Anterior cingulate cortex (tissue), 58 donors: ENCODE measurements at regions not wholly inside any gene's neighbourhood (a gene's known extent, or its start where the extent isn't known, plus 50 kb on each side); places are given as distances from the start of the nearest gene placed in this dataset.

ENCODE experiments used
- DNase-seq, 58 donors: peaks; one replicate each; lab custom pipeline; 2025; lab: John Stamatoyannopoulos, UW

DNA sequence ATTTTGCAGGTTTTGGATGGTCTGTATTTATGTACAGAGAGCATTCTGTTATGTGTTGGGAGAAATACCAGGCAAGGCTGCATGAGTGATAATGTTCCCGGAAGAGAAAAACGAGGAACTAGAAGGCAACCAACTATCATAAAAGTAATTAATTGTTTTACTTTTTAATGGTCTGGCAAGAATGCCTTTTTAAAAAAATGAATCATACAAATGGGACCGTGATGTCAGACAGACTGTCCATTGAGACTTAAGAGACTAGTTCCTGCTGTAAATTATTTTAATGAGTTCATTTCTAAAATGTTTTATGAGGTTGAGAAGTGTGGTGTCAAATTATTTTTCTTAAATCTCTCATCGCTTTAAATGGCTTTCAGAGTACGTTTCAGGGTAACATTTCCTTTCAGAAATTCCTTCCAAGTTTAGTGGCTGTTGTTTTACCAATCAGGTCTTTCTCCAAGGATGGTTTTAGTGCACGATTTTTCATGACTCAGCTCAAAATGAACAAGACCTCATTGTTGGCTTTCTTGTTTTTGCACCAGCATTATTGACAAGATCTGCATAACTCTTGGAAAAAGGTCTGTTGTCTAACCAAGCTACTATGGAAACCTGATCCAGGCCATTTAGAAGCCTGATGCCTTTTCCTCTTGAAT, 86.1 kb upstream of the ARHGAP5 start:
- DNase-seq, result peak in 3 of 58 donors; percentile 15 to 40 (median 37)

- DNase-seq, result no peak
Measured at GRCh38 chr14:31992011-31992447, 85.1 kb upstream of the ARHGAP5 start.

DNA sequence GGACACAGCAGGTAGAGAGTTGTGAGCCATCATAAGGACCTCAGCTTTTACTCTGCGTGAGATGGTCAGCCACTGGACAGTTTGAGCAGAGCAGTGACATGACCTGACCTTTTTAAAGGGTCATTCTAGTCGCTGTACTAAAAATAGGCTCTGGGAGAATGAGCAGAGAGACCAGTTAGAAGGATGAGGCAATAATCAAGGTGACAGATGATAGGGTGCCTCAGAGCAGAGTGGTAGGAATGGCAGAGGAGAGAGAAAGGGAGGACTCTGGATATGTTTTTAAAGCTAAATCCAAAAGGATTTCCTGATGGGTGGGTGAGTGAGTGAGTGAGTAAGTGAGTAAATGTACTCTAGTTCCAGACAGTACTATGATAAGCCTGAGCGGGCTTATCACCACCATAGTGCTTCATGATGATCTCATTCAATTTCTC, 83.6 kb upstream of the ARHGAP5 start:
- DNase-seq, result no peak

GRCh38 chr14:31994391-31995033, 82.6 kb upstream of the ARHGAP5 start:
- no peak for DNase-seq

GRCh38 chr14:32003585-32003984, 73.5 kb upstream of the ARHGAP5 start:
- no peak for DNase-seq

- no peak for DNase-seq
Measured at GRCh38 chr14:32004300-32004699, 72.8 kb upstream of the ARHGAP5 start.

DNA sequence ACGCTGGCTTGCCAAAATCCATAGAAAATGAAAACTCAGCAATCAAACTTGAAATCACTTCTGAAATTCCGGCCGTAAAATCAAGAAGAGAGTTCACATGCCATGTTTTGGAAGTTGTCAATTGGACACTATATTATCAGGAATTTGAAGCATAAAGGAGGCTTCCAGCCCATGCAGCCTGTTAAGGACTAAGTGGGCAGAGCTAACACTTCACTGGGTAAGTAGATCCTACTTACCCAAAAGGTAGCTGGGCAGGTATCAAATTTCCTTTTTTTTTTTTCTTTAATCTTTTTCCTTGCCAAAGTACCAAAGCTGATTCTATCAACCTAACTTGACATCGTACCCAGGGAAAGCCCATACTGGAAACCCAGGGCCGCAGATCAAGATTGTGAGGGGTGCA, 71.5 kb upstream of the ARHGAP5 start:
- no peak for DNase-seq

DNA sequence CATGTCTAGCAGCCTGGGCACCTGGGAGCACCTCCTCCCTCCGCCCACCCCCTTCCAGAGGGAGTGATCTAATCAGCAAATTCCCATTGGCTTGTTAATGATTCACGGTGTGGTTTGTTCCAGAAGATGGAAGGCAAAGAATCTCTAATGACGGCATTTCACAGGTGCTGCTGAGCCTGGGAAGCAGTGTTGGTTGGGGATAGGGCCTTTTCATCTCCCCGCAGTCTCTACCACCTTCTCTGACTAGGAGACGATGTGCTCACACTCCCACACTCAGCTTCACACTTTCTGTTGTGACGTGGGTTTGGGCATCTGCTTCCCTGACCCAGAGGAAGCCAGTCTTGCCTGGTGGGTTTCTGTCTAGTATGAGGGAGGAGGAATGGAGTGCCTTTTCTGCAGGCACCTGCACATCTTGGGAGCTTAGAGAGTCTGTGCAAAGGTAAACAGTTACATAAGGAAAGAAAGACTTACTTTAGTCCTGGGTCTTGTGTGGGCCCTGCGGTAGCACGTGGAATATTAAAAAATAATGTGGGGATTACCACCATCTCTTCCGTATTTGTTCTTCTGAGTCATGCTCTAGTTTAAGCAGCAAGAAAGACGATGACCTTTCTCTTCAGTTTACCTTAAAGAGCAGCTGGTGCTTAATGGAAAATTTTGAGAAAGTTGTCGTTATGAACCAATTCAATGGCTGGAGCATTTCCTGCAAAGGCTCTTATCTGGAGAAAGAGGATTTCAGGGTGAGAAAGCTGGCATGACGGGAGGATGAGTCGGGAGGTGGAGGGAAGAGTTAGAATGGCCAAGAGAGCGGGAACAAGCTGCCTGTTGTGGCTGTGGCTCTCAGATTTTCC, 70.6 kb upstream of the ARHGAP5 start:
- DNase-seq, result peak in 6 of 58 donors; percentile 10 to 30 (median 14)

GRCh38 chr14:32007755-32008362, 69.2 kb upstream of the ARHGAP5 start:
- no peak for DNase-seq

DNA sequence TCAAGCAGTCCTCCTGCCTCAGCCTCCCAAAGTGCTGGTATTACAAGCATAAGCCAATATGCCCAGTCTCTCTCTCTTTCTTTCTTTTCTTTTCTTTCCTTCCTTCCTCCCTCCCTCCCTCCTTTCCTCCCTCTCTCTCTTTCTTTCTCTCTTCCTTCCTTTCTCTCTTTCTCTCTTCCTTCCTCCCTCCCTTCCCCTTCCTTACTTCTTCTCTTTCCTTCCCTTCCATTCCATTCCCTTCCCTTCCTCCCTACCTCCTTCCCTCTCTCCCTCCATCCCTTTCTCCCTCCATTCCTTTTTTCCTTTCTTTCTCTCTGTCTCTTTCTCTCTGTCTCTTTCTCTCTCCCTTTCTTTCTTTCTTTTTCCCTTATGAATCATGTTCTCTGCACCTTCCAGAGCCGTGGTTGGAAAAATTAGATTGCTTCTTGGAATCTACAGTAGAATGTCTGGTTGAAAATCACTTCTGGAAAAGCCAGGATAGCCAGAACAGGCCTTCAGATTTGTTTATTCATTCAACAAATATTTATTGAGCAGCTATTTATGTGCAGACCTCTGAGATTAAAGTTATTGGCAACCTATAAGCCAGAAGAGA, 68.4 kb upstream of the ARHGAP5 start:
- DNase-seq, result no peak

DNA sequence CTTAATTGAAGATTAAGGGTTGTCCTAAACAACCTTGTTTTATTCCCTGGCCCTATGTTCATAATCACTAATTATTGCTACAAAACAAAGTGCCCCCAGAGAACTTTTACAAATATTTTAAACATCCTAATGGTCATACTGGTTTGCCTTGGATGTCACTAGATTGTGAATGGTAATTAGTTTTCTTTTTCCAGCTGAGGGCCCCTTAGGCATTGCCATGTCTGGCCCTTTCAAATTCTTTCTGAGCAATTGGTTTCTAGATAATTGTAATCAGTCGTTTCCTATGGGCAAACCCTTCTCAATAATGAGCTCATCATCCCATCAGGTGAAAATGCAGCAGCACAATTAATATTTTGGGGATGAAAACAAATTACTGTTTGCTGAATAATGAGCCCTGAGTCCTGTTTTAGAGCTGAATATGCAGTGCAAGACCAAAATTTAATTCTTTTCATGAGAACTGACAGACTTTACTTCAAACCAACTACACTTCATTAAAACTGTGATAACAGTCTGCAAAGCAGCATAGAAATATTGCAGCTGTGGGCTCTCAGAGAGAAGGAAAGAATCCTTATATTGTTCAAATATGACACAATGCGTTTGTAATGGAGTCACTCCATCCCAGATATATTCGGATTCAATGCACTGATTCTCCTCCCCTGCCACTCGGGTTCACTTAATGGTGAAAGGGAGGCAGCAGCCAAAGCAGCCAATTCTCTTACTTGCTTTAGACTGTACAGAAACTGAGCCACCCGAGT, 67.7 kb upstream of the ARHGAP5 start:
- no peak for DNase-seq

DNA sequence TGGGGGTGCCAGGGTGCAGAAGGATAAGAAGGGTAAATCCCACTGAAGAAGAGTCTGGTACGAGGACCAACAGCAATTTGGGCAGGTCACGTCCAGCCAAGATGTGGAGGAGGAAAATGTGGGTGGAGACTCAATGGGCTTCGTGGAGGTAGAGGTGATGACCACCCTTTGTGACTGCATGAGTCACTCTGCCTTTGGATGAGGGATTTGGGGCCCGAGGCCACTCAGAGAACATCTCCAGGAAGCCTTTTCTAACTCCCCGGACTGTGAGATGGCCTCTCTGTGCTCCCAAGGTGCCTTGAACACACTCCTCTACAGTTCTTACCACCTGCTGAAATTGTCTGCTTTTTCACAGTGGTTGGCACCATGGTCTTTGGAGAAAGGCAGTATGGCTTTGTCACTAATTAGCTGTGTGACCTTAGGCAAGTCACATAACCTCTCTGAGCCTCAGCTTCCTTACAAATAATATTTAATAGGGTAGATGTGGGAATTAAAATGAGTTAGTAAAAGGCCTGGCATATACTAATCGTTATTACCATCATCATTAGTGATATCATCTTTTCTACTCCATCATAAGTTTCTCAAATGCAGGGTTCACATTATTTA, 67.0 kb upstream of the ARHGAP5 start:
- no peak for DNase-seq

- DNase-seq, result no peak
Measured at GRCh38 chr14:32010604-32011125, 66.4 kb upstream of the ARHGAP5 start.

DNA sequence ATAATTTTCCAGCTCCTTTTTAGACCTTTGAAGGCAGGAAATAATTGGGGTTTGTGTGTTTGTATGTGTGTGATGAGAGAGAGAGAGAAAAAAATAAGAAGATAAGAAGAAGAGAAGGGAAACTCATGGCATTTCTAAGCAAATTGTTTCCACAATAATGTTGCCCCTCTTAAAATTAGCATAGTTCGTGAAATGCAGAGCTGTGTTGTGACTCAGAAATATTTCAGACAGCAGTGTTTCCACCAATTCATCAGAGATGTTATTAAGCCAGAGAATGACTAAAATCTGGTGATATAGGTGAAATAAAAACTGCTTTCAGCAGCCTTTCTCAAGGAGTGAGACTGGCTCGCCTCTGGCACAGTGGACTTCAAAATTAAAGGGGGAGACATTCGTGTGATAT, 65.9 kb upstream of the ARHGAP5 start:
- no peak for DNase-seq

- DNase-seq, result no peak
Measured at GRCh38 chr14:32012062-32012461, 65.0 kb upstream of the ARHGAP5 start.

DNA sequence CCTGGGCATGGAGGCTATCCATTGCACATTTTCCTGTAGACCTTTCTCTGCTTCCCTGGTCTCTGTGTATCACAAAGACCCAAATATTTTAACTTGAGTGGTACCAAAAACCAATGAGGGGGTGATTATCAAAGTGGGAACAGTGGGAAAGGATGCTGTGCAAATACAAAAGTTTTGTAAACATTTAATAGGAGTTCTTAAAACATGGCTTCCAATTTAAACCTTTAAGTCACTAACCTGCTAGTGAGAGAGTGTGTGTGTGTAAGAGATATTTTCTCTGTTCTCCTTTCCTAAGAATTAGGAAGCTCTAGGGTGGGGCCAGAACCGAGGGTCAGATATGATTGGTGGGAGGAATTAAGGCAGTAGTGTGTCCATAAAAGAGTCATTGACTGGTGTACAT, 64.5 kb upstream of the ARHGAP5 start:
- DNase-seq, result no peak

DNA sequence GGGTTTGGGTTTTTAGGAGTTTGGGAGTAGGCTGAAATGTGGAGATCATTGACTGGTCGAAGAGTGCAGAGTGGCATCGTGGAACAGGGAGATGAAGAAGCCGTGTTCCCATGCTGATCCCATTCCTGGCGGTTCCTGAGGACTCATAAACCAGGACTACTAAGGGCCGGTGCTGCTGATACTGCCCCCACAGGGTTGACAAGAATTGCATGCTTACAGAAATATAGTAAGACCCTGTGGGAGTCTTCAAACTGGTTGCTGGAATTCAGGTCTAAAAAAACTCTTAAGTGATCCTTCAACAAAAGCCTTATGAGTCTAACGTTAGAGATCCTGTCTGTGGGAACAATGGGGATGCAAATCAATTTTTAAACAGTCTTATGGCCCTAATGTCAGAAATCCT, 64.0 kb upstream of the ARHGAP5 start:
- no peak for DNase-seq

DNA sequence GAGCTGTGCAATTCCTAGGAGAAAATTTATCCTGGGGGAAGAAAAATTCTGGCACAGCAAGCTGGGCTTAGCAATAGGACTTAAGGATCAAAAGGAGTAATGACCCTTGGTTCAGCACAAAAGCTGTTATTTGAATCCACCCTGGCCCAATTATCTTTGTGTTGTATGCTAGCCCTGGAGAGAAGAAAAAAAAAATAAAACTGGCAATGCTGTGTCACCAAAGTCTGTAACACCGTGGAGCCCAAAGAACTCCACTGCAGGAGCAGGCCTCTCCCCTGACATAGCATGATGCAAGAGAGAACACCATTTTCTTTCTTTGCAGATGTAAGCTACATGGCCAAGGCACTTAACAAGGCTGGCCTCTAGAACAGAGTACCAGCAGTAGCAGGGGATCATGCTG, 63.0 kb upstream of the ARHGAP5 start:
- DNase-seq, result peak in 6 of 58 donors; percentile 6 to 37 (median 18)

GRCh38 chr14:32014498-32014897, 62.6 kb upstream of the ARHGAP5 start:
- DNase-seq, result no peak
